Osteoblast (primary cell): ENCODE measurements at regions not wholly inside any gene's neighbourhood (a gene's known extent, or its start where the extent isn't known, plus 50 kb on each side); places are given as distances from the start of the nearest gene placed in this dataset.
A peak's percentile ranks its signal among the peaks of the same experiment; 100 is the strongest.

Experiments used
- DNase-seq: peaks from one replicate; pipeline ENCODE4 v3.0.0; 2011; ENCODE audit warnings: low spot score, mixed read lengths; ENCODE audit not compliant: insufficient read length; ENCODE audit errors: missing footprints
- H2AFZ ChIP-seq: 2 replicates; pipeline ENCODE4 v1.6.0; 2011; ENCODE audit warnings: mild to moderate bottlenecking, low read length
- H3K27ac ChIP-seq: 2 replicates; pipeline ENCODE4 v1.5.1; 2011; ENCODE audit warnings: mild to moderate bottlenecking, low read depth, low read length, moderate library complexity
- H3K27me3 ChIP-seq: 2 replicates; pipeline ENCODE4 v1.6.0; 2012; ENCODE audit warnings: mild to moderate bottlenecking, control low read depth, inconsistent platforms, low read length, moderate library complexity; ENCODE audit not compliant: insufficient read depth
- H3K36me3 ChIP-seq: 2 replicates; pipeline ENCODE4 v1.5.1; 2011; ENCODE audit warnings: mild to moderate bottlenecking, low read length, control low read depth, moderate library complexity; ENCODE audit not compliant: insufficient read depth
- H3K4me1 ChIP-seq: 2 replicates; pipeline ENCODE4 v1.5.1; 2011; ENCODE audit warnings: mild to moderate bottlenecking, low read length, control low read depth, moderate library complexity; ENCODE audit not compliant: insufficient read depth
- H3K4me2 ChIP-seq: 2 replicates; pipeline ENCODE4 v1.6.0; 2011; ENCODE audit warnings: mild to moderate bottlenecking, low read length; ENCODE audit not compliant: insufficient read depth
- H3K4me3 ChIP-seq: fragments of 200-600 bp; sonication (generic); 3 replicates; pipeline ENCODE4 v1.5.1; 2012; ENCODE audit warnings: mild to moderate bottlenecking, low read length, inconsistent platforms; ENCODE audit not compliant: insufficient read depth
- H3K79me2 ChIP-seq: 2 replicates; pipeline ENCODE4 v1.6.0; 2012; ENCODE audit warnings: mild to moderate bottlenecking, low read length, control low read depth, inconsistent platforms; ENCODE audit not compliant: insufficient read depth
- H3K9me3 ChIP-seq: 2 replicates; pipeline ENCODE4 v1.5.1; 2011; ENCODE audit warnings: low read depth, low read length, control low read depth
- H4K20me1 ChIP-seq: 2 replicates; pipeline ENCODE4 v1.6.0; 2012; ENCODE audit warnings: mild to moderate bottlenecking, low read length, control low read depth; ENCODE audit not compliant: insufficient read depth
- CTCF ChIP-seq: IDR thresholded peaks from 2 replicates; pipeline ENCODE4 v1.5.1; 2011; ENCODE audit warnings: mild to moderate bottlenecking, low read depth, low read length, moderate library complexity; ENCODE audit errors: extremely low read depth

DNA sequence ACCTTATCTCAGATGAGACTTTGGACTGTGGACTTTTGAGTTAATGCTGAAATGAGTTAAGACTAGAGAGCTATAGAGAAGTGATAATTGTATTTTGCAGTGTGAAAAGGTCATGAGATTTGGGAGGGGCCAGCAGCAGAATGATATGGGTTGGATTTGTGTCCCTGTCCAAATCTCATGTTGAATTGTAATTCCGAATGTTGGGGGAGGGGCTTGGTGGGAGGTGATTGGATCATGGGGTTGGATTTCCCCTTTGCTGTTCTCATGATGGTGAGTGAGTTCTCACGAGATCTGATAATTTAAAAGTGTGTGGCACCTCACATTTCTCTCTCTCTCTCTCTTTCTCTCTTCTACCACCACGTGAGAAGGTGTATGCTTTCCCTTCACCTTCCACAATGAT is 777.8 kb upstream of the LUZP2 start:
- Histone ChIP-seq H3K4me2 (no peak overlapping the region), H3K27me3 (no peaks in the 10 kb centered on the region), H3K27ac (no peak overlapping the region), H3K4me1 (no peaks in the 10 kb centered on the region), H3K4me3 (no peak overlapping the region), H4K20me1 (no peaks in the 10 kb centered on the region), H2AFZ (no peak overlapping the region), H3K79me2 (no peaks in the 10 kb centered on the region), H3K36me3 (no peaks in the 10 kb centered on the region), H3K9me3 (no peaks in the 10 kb centered on the region)
- DNase-seq = no peak
- TF ChIP-seq CTCF = no peak

GRCh38 chr11:23723861-23724260 is 773.0 kb upstream of the LUZP2 start:
- H3K79me2 ChIP-seq = no peaks in the 10 kb centered on the region
- peaks cover 4% of the 10 kb centered on the region for H3K4me1 ChIP-seq
- no peak overlapping the region for H3K27ac ChIP-seq
- H3K4me3 ChIP-seq = no peak overlapping the region
- H3K4me2 ChIP-seq = no peak overlapping the region
- no peaks in the 10 kb centered on the region for H3K27me3 ChIP-seq
- H3K36me3 ChIP-seq = no peaks in the 10 kb centered on the region
- no peaks in the 10 kb centered on the region for H3K9me3 ChIP-seq
- H4K20me1 ChIP-seq = no peaks in the 10 kb centered on the region
- no peak for DNase-seq
- H2AFZ ChIP-seq = no peak overlapping the region
- TF ChIP-seq CTCF = no peak

- H4K20me1 ChIP-seq = no peaks in the 10 kb centered on the region
- H3K36me3 ChIP-seq = no peaks in the 10 kb centered on the region
- no peaks in the 10 kb centered on the region for H3K27me3 ChIP-seq
- no peak for TF ChIP-seq CTCF
- no peaks in the 10 kb centered on the region for H3K79me2 ChIP-seq
- no peak for DNase-seq
- no peak overlapping the region for H2AFZ ChIP-seq
- peaks cover 4% of the 10 kb centered on the region for H3K4me1 ChIP-seq
- H3K27ac ChIP-seq = no peak overlapping the region
- H3K4me2 ChIP-seq = no peak overlapping the region
- no peak overlapping the region for H3K4me3 ChIP-seq
- H3K9me3 ChIP-seq = no peaks in the 10 kb centered on the region
Measured at GRCh38 chr11:23725752-23726151, 771.1 kb upstream of the LUZP2 start.

DNA sequence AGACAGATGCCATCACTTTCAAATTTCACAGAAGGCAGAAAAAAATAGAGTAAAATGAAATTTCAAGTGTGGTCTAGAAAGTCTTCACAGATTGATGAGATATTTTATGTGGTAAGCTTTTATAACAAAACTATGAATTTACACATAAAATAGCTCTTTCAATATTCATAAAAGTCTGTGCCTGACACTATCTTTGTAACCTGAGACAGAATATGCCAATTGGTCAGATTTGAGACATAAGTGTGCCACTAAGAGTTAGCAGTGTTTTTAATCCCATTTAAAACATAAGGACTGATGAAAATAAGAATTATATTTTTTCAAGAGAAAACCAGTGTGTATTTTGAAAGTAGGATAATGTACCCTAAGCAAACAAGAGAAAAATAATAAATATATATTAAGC is 769.5 kb upstream of the LUZP2 start:
- Histone ChIP-seq H3K4me3 (no peak overlapping the region), H2AFZ (no peak overlapping the region), H3K4me2 (peak overlapping the region; percentile 14), H3K27me3 (no peaks in the 10 kb centered on the region), H3K4me1 (peaks cover 4% of the 10 kb centered on the region), H3K27ac (no peak overlapping the region), H3K79me2 (no peaks in the 10 kb centered on the region), H3K36me3 (no peaks in the 10 kb centered on the region), H3K9me3 (no peaks in the 10 kb centered on the region), H4K20me1 (no peaks in the 10 kb centered on the region)
- TF ChIP-seq CTCF = no peak
- DNase-seq = peak; percentile 22
